Panc1 (cell line): ENCODE measurements at regions not wholly inside any gene's neighbourhood (a gene's known extent, or its start where the extent isn't known, plus 50 kb on each side); places are given as distances from the start of the nearest gene placed in this dataset.

Experiments used
- ATAC-seq: fragments of 200-7000 bp; cut with Tn5 transposase; 2 replicates; pipeline ENCODE4 v1.9.1; 2020; ENCODE audit warnings: mild to moderate bottlenecking, moderate library complexity
- BruUV-seq: library from RNA; stranded (reverse); fragments of 400-500 nt; replicated peaks from 2 replicates; lab custom pipeline; 2021; lab: Mats Ljungman, UMichigan
- CTCF ChIA-PET: fragments of 300-600 bp; sonication (Branson Sonifier 250); formaldehyde crosslinking; loops from one replicate; lab custom pipeline; 2022; ENCODE audit warnings: antibody characterized with exemption; lab: Charles Lee
- POLR2A ChIA-PET: fragments of 300-600 bp; sonication (Branson Sonifier 250); formaldehyde crosslinking; loops from one replicate; lab custom pipeline; 2022; ENCODE audit warnings: antibody characterized with exemption; lab: Charles Lee
- DNase-seq: peaks from one replicate; pipeline ENCODE4 v3.0.0-alpha.2; 2010; ENCODE audit warnings: low read depth, low spot score
- H3K27ac ChIP-seq: 2 replicates; pipeline ENCODE4 v1.5.1; 2011; ENCODE audit warnings: mild to moderate bottlenecking, low read length, inconsistent platforms
- H3K27me3 ChIP-seq: fragments of 200-500 bp; sonication (Bioruptor generic); 2 replicates; pipeline ENCODE4 v1.6.0; 2014; ENCODE audit warnings: low read length, inconsistent platforms; ENCODE audit not compliant: control insufficient read depth, insufficient read depth
- H3K36me3 ChIP-seq: fragments of 200-500 bp; sonication (Bioruptor generic); 2 replicates; pipeline ENCODE4 v1.5.1; 2014; ENCODE audit warnings: inconsistent platforms, mild to moderate bottlenecking, low read length, moderate library complexity; ENCODE audit not compliant: control insufficient read depth, insufficient read depth
- H3K4me1 ChIP-seq: 2 replicates; pipeline ENCODE4 v1.5.1; 2011; ENCODE audit warnings: inconsistent platforms, mild to moderate bottlenecking, low read length, moderate library complexity; ENCODE audit not compliant: control insufficient read depth, insufficient read depth
- H3K4me3 ChIP-seq, 2 experiments: 2 replicates each; pipeline ENCODE4 v1.5.1; 2011 to 2012; ENCODE audit warnings: low read depth in 2 of 2, low read length in 2 of 2, mild to moderate bottlenecking in 2 of 2, inconsistent platforms in 1 of 2, moderate library complexity in 1 of 2
- H3K9me3 ChIP-seq: fragments of 200-500 bp; sonication (Bioruptor generic); 2 replicates; pipeline ENCODE4 v1.5.1; 2014; ENCODE audit warnings: low read depth, mild to moderate bottlenecking, inconsistent platforms, low read length, moderate library complexity; ENCODE audit not compliant: control insufficient read depth, insufficient read depth
- POLR2AphosphoS5 ChIP-seq: IDR thresholded peaks from 2 replicates; pipeline ENCODE4 v1.6.1; 2012; ENCODE audit warnings: mild to moderate bottlenecking, low read depth, low read length, moderate library complexity
- SIN3A ChIP-seq: IDR thresholded peaks from 2 replicates; pipeline ENCODE4 v1.6.1; 2012; ENCODE audit warnings: low read depth, mild to moderate bottlenecking, low read length, moderate library complexity, borderline replicate concordance; ENCODE audit not compliant: insufficient read depth
- TCF7L2 ChIP-seq: IDR thresholded peaks from 2 replicates; pipeline ENCODE4 v1.6.1; 2011; ENCODE audit warnings: mild to moderate bottlenecking, low read depth, low read length, inconsistent platforms
- in situ Hi-C: cut with HindIII; loops from 2 replicates; pipeline ENCODE4 v1.10.0; 2016; ENCODE audit warnings: low sequenced_read_pairs, low pct_unique_long_range_greater_than_20kb
- intact Hi-C: fragments of 100-400 bp; cut with micrococcal nuclease; formaldehyde crosslinking; loops from one replicate; pipeline ENCODE4 v1.10.0; 2022; ENCODE audit not compliant: unreplicated experiment
- TF ChIP-seq, protein P1 (sequence below), 2 experiments: IDR thresholded peaks; 2 replicates each; pipeline ENCODE4 v1.6.1; 2011 to 2012; ENCODE audit warnings: low read depth in 2 of 2, control low read depth in 1 of 2, low read length in 1 of 2, mild to moderate bottlenecking in 1 of 2, moderate library complexity in 1 of 2; ENCODE audit not compliant: insufficient read depth in 1 of 2
- TF ChIP-seq, protein P2 (sequence below): fragments of 450-650 bp; IDR thresholded peaks from 2 replicates; pipeline ENCODE4 v1.5.1; 2017; ENCODE audit warnings: mild to moderate bottlenecking

DNA sequence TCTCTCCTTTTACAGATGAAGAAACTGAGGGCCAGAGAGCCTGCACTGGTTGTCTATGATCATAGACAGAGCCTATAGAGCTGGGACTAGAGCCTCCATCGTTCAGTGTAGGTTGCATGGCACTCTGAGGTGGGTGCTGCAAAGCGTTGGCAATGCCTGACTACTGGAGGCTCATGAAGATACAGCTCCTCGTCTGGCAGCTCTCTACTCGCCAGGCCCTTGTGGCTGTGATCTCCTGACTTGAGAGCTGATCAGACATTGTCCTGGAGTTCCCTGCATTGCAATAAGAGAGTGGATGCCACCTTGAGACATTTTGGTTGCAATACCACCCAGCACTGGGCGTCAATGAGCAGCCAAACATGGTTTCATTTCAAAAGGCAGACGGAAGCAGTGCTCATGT lies 270.1 kb upstream of the ARID1B start:
- H3K27ac ChIP-seq = no peak overlapping the region
- H3K9me3 ChIP-seq = no peaks in the 10 kb centered on the region
- H3K4me1 ChIP-seq = no peaks in the 10 kb centered on the region
- in situ Hi-C loops (no loop called here), intact Hi-C loops (no loop called here)
- H3K36me3 ChIP-seq = no peaks in the 10 kb centered on the region
- CTCF ChIA-PET = no interaction called here
- POLR2A ChIA-PET = interaction anchor here (0.6 kb wide), 1 partner anchor 1019 kb away, joined by 4 read pairs; no protein-coding TSS in a partner anchor
- TF ChIP-seq, protein P1, sequence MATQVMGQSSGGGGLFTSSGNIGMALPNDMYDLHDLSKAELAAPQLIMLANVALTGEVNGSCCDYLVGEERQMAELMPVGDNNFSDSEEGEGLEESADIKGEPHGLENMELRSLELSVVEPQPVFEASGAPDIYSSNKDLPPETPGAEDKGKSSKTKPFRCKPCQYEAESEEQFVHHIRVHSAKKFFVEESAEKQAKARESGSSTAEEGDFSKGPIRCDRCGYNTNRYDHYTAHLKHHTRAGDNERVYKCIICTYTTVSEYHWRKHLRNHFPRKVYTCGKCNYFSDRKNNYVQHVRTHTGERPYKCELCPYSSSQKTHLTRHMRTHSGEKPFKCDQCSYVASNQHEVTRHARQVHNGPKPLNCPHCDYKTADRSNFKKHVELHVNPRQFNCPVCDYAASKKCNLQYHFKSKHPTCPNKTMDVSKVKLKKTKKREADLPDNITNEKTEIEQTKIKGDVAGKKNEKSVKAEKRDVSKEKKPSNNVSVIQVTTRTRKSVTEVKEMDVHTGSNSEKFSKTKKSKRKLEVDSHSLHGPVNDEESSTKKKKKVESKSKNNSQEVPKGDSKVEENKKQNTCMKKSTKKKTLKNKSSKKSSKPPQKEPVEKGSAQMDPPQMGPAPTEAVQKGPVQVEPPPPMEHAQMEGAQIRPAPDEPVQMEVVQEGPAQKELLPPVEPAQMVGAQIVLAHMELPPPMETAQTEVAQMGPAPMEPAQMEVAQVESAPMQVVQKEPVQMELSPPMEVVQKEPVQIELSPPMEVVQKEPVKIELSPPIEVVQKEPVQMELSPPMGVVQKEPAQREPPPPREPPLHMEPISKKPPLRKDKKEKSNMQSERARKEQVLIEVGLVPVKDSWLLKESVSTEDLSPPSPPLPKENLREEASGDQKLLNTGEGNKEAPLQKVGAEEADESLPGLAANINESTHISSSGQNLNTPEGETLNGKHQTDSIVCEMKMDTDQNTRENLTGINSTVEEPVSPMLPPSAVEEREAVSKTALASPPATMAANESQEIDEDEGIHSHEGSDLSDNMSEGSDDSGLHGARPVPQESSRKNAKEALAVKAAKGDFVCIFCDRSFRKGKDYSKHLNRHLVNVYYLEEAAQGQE (IDR thresholded peaks at IDR 0.05; ENCODE audit: insufficient read depth in 1 of 2, low read depth in 2 of 2, low read length in 1 of 2) = no peak
- TF ChIP-seq, protein P2, sequence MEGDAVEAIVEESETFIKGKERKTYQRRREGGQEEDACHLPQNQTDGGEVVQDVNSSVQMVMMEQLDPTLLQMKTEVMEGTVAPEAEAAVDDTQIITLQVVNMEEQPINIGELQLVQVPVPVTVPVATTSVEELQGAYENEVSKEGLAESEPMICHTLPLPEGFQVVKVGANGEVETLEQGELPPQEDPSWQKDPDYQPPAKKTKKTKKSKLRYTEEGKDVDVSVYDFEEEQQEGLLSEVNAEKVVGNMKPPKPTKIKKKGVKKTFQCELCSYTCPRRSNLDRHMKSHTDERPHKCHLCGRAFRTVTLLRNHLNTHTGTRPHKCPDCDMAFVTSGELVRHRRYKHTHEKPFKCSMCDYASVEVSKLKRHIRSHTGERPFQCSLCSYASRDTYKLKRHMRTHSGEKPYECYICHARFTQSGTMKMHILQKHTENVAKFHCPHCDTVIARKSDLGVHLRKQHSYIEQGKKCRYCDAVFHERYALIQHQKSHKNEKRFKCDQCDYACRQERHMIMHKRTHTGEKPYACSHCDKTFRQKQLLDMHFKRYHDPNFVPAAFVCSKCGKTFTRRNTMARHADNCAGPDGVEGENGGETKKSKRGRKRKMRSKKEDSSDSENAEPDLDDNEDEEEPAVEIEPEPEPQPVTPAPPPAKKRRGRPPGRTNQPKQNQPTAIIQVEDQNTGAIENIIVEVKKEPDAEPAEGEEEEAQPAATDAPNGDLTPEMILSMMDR = no peak
- TF ChIP-seq SIN3A = no peak
- TF ChIP-seq TCF7L2 = no peak
- TF ChIP-seq POLR2AphosphoS5 = no peak
- BruUV-seq = no TSS peak
- no peaks in the 10 kb centered on the region for H3K27me3 ChIP-seq
- no peak for ATAC-seq
- DNase-seq = no peak
- H3K4me3 ChIP-seq = no peak overlapping the region

DNA sequence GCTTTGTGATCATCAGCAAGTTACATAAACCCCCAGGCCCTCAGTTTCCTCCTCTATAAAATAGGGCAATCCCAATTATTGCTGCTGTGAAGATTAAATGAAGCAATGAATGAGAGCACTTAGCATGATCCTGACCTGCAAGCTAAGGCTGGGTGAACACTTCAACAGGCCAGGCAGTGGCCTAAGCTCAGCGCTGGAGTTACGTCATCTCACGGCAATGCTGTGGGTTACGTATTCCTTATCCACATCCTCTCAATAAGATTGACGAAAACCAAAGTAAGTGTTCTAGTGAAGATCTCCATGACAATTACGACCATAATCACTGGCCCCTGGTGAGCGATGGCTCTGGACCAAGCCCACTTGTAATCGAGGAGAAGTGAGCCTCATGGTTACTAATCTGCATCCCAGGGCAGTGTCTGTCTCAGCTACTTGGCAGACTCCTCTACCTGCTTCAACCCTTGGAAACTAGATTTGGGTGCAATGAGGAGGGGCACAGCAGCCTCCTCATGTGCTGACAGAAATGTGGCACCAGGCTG lies 274.1 kb upstream of the ARID1B start:
- intact Hi-C loops (no loop called here), in situ Hi-C loops (no loop called here)
- no TSS peak for BruUV-seq
- ChIA-PET POLR2A (no interaction called here), CTCF (no interaction called here)
- Histone ChIP-seq H3K36me3 (no peaks in the 10 kb centered on the region), H3K27ac (no peak overlapping the region), H3K9me3 (no peaks in the 10 kb centered on the region), H3K4me3 (no peak overlapping the region), H3K4me1 (no peaks in the 10 kb centered on the region), H3K27me3 (no peaks in the 10 kb centered on the region)
- ATAC-seq = no peak
- TF ChIP-seq TCF7L2 = no peak
- no peak for DNase-seq

DNA sequence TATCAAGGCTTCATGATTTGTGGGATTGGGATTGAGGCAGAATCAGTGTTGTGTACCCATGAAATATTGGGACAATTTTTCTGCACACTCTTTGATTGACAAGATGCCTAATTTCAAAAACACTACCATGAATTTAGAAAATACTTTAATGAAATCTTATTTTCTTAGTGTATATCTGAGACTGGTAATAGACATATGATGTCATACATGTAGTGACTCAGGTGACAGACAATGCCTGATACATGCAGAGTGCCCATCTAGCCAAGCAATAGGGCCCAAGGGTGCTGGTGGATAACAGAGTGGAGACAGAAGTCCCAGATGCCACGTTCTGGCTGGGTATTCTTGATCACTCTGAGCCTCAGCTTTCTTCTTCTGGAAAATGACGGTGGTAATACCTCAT lies 279.6 kb upstream of the ARID1B start:
- POLR2A ChIA-PET = no interaction called here
- in situ Hi-C loops = no loop called here
- intact Hi-C loops = no loop called here
- no peaks in the 10 kb centered on the region for H3K27me3 ChIP-seq
- no peaks in the 10 kb centered on the region for H3K36me3 ChIP-seq
- DNase-seq (no peak), ATAC-seq (no peak)
- H3K27ac ChIP-seq = no peak overlapping the region
- H3K4me3 ChIP-seq = no peak overlapping the region
- H3K4me1 ChIP-seq = no peaks in the 10 kb centered on the region
- CTCF ChIA-PET = no interaction called here
- no TSS peak for BruUV-seq
- no peaks in the 10 kb centered on the region for H3K9me3 ChIP-seq
- TF ChIP-seq, protein P2 = no peak
- TF ChIP-seq SIN3A (no peak), TCF7L2 (no peak), POLR2AphosphoS5 (no peak)
- TF ChIP-seq, protein P1 (IDR thresholded peaks at IDR 0.05; ENCODE audit: insufficient read depth in 1 of 2, low read depth in 2 of 2, low read length in 1 of 2) = no peak
